SK-N-SH (cell line): ENCODE measurements at regions not wholly inside any gene's neighbourhood (a gene's known extent, or its start where the extent isn't known, plus 50 kb on each side); places are given as distances from the start of the nearest gene placed in this dataset.

Source experiments
- CTCF ChIA-PET: fragments of 300-600, 350-600 bp; formaldehyde crosslinking; extraction: SDS; loops from one replicate; lab custom pipeline; 2021; lab: Yijun Ruan, JAX
- POLR2A ChIA-PET: fragments of 350-600 bp; sonication (Branson Sonifier 250); formaldehyde crosslinking; extraction: SDS; loops from one replicate; lab custom pipeline; 2020; ENCODE audit warnings: antibody characterized with exemption, inconsistent platforms; lab: Yijun Ruan, JAX
- DNase-seq: peaks from one replicate; pipeline ENCODE4 v3.0.0; 2012
- H2AFZ ChIP-seq: fragments of 200-600 bp; sonication (generic); 2 replicates; pipeline ENCODE4 v1.8.1; 2016; ENCODE audit warnings: antibody characterized with exemption, mild to moderate bottlenecking, low read depth
- H3F3A ChIP-seq: fragments of 200-600 bp; sonication (generic); replicated peaks from 2 replicates; pipeline ENCODE3; 2016; ENCODE audit warnings: antibody characterized with exemption, mild to moderate bottlenecking; ENCODE audit not compliant: insufficient read depth
- H3K27ac ChIP-seq, 2 experiments: fragments of 200-500 bp in 1 of 2; fragments of 200-600 bp in 1 of 2; sonication (Bioruptor generic) in 1 of 2; sonication (generic), shearing (Covaris generic) in 1 of 2; 2 replicates each; pipeline versions ENCODE4 v1.5.1 to v1.6.1; 2014 to 2016; ENCODE audit warnings: low read depth in 2 of 2, inconsistent platforms in 1 of 2, low read length in 1 of 2, mild to moderate bottlenecking in 1 of 2, mixed read lengths in 1 of 2
- H3K27me3 ChIP-seq: fragments of 200-600 bp; sonication (generic), shearing (Covaris generic); 2 replicates; pipeline ENCODE4 v1.6.1; 2016; ENCODE audit warnings: mixed run types; ENCODE audit not compliant: insufficient read depth
- H3K36me3 ChIP-seq, 2 experiments: fragments of 200-500 bp in 1 of 2; fragments of 200-600 bp in 1 of 2; sonication (Bioruptor generic) in 1 of 2; sonication (generic) in 1 of 2; replicated peaks in 1 of 2; 2 replicates each; pipeline versions ENCODE3 to v1.5.1; 2014 to 2016; ENCODE audit warnings: low read length in 1 of 2, mild to moderate bottlenecking in 1 of 2; ENCODE audit not compliant: insufficient read depth in 2 of 2, control insufficient read depth in 1 of 2
- H3K4me1 ChIP-seq, 2 experiments: fragments of 200-500 bp in 1 of 2; fragments of 200-600 bp in 1 of 2; sonication (Bioruptor generic) in 1 of 2; sonication (generic), shearing (Covaris generic) in 1 of 2; 2 replicates each; pipeline versions ENCODE4 v1.5.1 to v1.6.1; 2014 to 2016; ENCODE audit warnings: low read depth in 1 of 2, low read length in 1 of 2, mixed run types in 1 of 2; ENCODE audit not compliant: insufficient read depth in 2 of 2, control insufficient read depth in 1 of 2
- H3K4me2 ChIP-seq: fragments of 200-600 bp; sonication (generic), shearing (Covaris generic); 2 replicates; pipeline ENCODE4 v1.6.1; 2017; ENCODE audit warnings: mixed run types
- H3K4me3 ChIP-seq, 2 experiments: fragments of 200-500 bp in 1 of 2; fragments of 200-600 bp in 1 of 2; sonication (Bioruptor generic) in 1 of 2; sonication (generic), shearing (Covaris generic) in 1 of 2; 2 replicates each; pipeline versions ENCODE4 v1.5.1 to v1.8.1; 2014 to 2016; ENCODE audit warnings: low read depth in 2 of 2, inconsistent platforms in 1 of 2, low read length in 1 of 2, mild to moderate bottlenecking in 1 of 2, mixed read lengths in 1 of 2, moderate library complexity in 1 of 2
- H3K79me2 ChIP-seq: fragments of 200-600 bp; sonication (generic); 2 replicates; pipeline ENCODE4 v1.8.1; 2017; ENCODE audit warnings: mild to moderate bottlenecking; ENCODE audit not compliant: insufficient read depth
- H3K9ac ChIP-seq: fragments of 200-600 bp; sonication (generic); 2 replicates; pipeline ENCODE4 v1.6.1; 2017; ENCODE audit warnings: mixed run types
- H3K9me2 ChIP-seq: fragments of 200-600 bp; sonication (generic); 2 replicates; pipeline ENCODE4 v1.6.1; 2017; ENCODE audit warnings: mixed run types
- H3K9me3 ChIP-seq: fragments of 200-600 bp; sonication (generic); 2 replicates; pipeline ENCODE4 v1.6.1; 2017; ENCODE audit warnings: mixed run types, mild to moderate bottlenecking, moderate library complexity
- H4K20me1 ChIP-seq: fragments of 200-600 bp; sonication (generic); 2 replicates; pipeline ENCODE4 v1.6.1; 2017; ENCODE audit warnings: mild to moderate bottlenecking, mixed run types; ENCODE audit not compliant: insufficient read depth
- CHD2 ChIP-seq: fragments of 150-350 bp; IDR thresholded peaks from 2 replicates; pipeline ENCODE4 v1.6.1; 2018; ENCODE audit warnings: low read length; ENCODE audit not compliant: partially characterized antibody
- CTCF ChIP-seq: fragments of 200-600 bp; sonication (generic); IDR thresholded peaks from 2 replicates; pipeline ENCODE4 v1.6.1; 2017; ENCODE audit warnings: antibody characterized with exemption, mild to moderate bottlenecking, moderate library complexity
- EP300 ChIP-seq, 2 experiments: IDR thresholded peaks; 2 replicates each; pipeline versions ENCODE4 v1.4.0 to v1.6.1; 2012; ENCODE audit warnings: borderline replicate concordance in 1 of 2, low read depth in 1 of 2, low read length in 1 of 2
- EZH2phosphoT487 ChIP-seq: fragments of 200-600 bp; sonication (generic); IDR thresholded peaks from 2 replicates; pipeline ENCODE4 v1.6.1; 2017; ENCODE audit warnings: low read depth, mixed run types, mild to moderate bottlenecking, antibody characterized with exemption, moderate library complexity, borderline replicate concordance
- FOSL2 ChIP-seq: IDR thresholded peaks from 2 replicates; pipeline ENCODE4 v1.4.0; 2012; ENCODE audit warnings: low read depth, mild to moderate bottlenecking, moderate library complexity, borderline replicate concordance
- FOXJ3 ChIP-seq: sonication (generic); formaldehyde crosslinking; IDR thresholded peaks from 2 replicates; pipeline ENCODE4 v1.5.1; 2020; ENCODE audit warnings: mild to moderate bottlenecking, missing genetic modification reagents
- GABPA ChIP-seq: IDR thresholded peaks from 2 replicates; pipeline ENCODE4 v1.4.0; 2012; ENCODE audit warnings: low read depth, mild to moderate bottlenecking
- JUND ChIP-seq: IDR thresholded peaks from 2 replicates; pipeline ENCODE4 v1.4.0; 2012
- MAX ChIP-seq: IDR thresholded peaks from 2 replicates; pipeline ENCODE4 v1.4.0; 2012; ENCODE audit warnings: low read depth
- POLR2AphosphoS5 ChIP-seq: IDR thresholded peaks from 2 replicates; pipeline ENCODE4 v1.6.1; 2012; ENCODE audit warnings: low read depth, low read length
- RCOR1 ChIP-seq: fragments of 150-350 bp; IDR thresholded peaks from 2 replicates; pipeline ENCODE4 v1.6.1; 2017; ENCODE audit warnings: antibody characterized with exemption, low read length
- REST ChIP-seq: IDR thresholded peaks from 2 replicates; pipeline ENCODE4 v1.6.1; 2012; ENCODE audit warnings: mild to moderate bottlenecking, low read depth, low read length, moderate library complexity
- SIN3A ChIP-seq: IDR thresholded peaks from 2 replicates; pipeline ENCODE4 v1.6.1; 2012; ENCODE audit warnings: low read depth, mild to moderate bottlenecking, low read length, moderate library complexity, borderline replicate concordance
- SMC3 ChIP-seq: IDR thresholded peaks from 2 replicates; pipeline ENCODE4 v1.6.1; 2012; ENCODE audit warnings: low read depth, low read length, improper control_type of control experiment
- TAF1 ChIP-seq: IDR thresholded peaks from 2 replicates; pipeline ENCODE4 v1.6.1; 2012; ENCODE audit warnings: low read depth, mild to moderate bottlenecking, low read length, moderate library complexity, borderline replicate concordance
- ZBTB33 ChIP-seq: IDR thresholded peaks from 2 replicates; pipeline ENCODE4 v1.4.0; 2012; ENCODE audit warnings: low read depth, borderline replicate concordance
- WGBS: methylation state at CpG from one replicate; pipeline ENCODE4 v1.1.6; 2017; ENCODE audit warnings: low lambda C conversion rate; 5-methylcytosine and 5-hydroxymethylcytosine counted together

GRCh38 chr3:66140106-66140505 is 80.7 kb upstream of the SLC25A26 start:
- no peak for DNase-seq

More at GRCh38 chr3:66140106-66140505, 80.7 kb upstream of the SLC25A26 start:
- H3K4me2 ChIP-seq, result no peak overlapping the region
- POLR2A ChIA-PET, result no interaction called here
- no peak overlapping the region for H3K27ac ChIP-seq
- H3K9me2 ChIP-seq, result no peaks in the 10 kb centered on the region
- H3K9ac ChIP-seq, result no peak overlapping the region
- H3K4me1 ChIP-seq, result peaks cover 5 to 11% of the 10 kb centered on the region in 2 experiments; a peak in 3 of 4 replicates
- TF ChIP-seq EZH2phosphoT487 (no peak), SMC3 (no peak), POLR2AphosphoS5 (no peak), FOSL2 (no peak), SIN3A (no peak), JUND (no peak), GABPA (no peak), EP300 (IDR thresholded peaks at IDR 0.05; ENCODE audit: borderline replicate concordance in 1 of 2, low read depth in 1 of 2, low read length in 1 of 2) (no peak), REST (no peak), FOXJ3 (CRISPR knock-in tag) (no peak), CTCF (no peak), MAX (no peak), TAF1 (no peak), CHD2 (no peak), ZBTB33 (no peak), RCOR1 (no peak)
- H3K79me2 ChIP-seq, result no peaks in the 10 kb centered on the region
- CTCF ChIA-PET, result interaction anchor here (0.7 to 6.4 kb wide), 10 partner anchors 9 to 730 kb away, joined by 3 to 70 read pairs (median 20); no protein-coding TSS in a partner anchor
- no peaks in the 10 kb centered on the region for H3K27me3 ChIP-seq
- 30% methylated on average over 2 of the region's 2 CpGs for WGBS
- H3K9me3 ChIP-seq, result no peaks in the 10 kb centered on the region
- no peak overlapping the region; the same call in 1 of the 2 replicates for H2AFZ ChIP-seq
- peaks cover 2% of the 10 kb centered on the region for H3F3A ChIP-seq
- no peaks in the 10 kb centered on the region for H4K20me1 ChIP-seq
- no peak overlapping the region for H3K4me3 ChIP-seq
- no peaks in the 10 kb centered on the region for H3K36me3 ChIP-seq
